Limb (tissue), 2 donors: ENCODE measurements at regions not wholly inside any gene's neighbourhood (a gene's known extent, or its start where the extent isn't known, plus 50 kb on each side); places are given as distances from the start of the nearest gene placed in this dataset.

Experiments
- DNase-seq, 2 donors: peaks; one replicate each; pipeline ENCODE4 v3.0.0-alpha.2; 2016; ENCODE audit errors: extremely low spot score in 2 of 2

- DNase-seq, result peak in 1 of 2 donors; percentile 55
These were observed 265.0 kb upstream of the MARCKS start for GRCh38 chr6:113591896-113592827.

GRCh38 chr6:113594726-113595125 is 262.4 kb upstream of the MARCKS start:
- DNase-seq, result no peak

GRCh38 chr6:113595911-113596376 is 261.2 kb upstream of the MARCKS start:
- DNase-seq, result peak; percentile 58 to 97

GRCh38 chr6:113596387-113597230 is 260.5 kb upstream of the MARCKS start:
- peak in 1 of 2 donors; percentile 45 for DNase-seq

GRCh38 chr6:113597231-113597583 is 259.9 kb upstream of the MARCKS start:
- DNase-seq, result no peak

GRCh38 chr6:113598786-113599185 is 258.4 kb upstream of the MARCKS start:
- no peak for DNase-seq

- no peak for DNase-seq
These were observed 257.7 kb upstream of the MARCKS start for GRCh38 chr6:113599444-113599843.

GRCh38 chr6:113600551-113601339 is 256.4 kb upstream of the MARCKS start:
- no peak for DNase-seq

- no peak for DNase-seq
These were observed 249.2 kb upstream of the MARCKS start for GRCh38 chr6:113607821-113608545.

- DNase-seq, result no peak
These were observed 246.7 kb upstream of the MARCKS start for GRCh38 chr6:113610377-113610988.

- no peak for DNase-seq
These were observed 240.4 kb upstream of the MARCKS start for GRCh38 chr6:113616701-113617274.

- DNase-seq, result no peak
These were observed 238.1 kb upstream of the MARCKS start for GRCh38 chr6:113619077-113619476.

GRCh38 chr6:113620386-113620785 is 236.8 kb upstream of the MARCKS start:
- no peak for DNase-seq

- no peak for DNase-seq
These were observed 234.9 kb upstream of the MARCKS start for GRCh38 chr6:113622254-113622653.

- no peak for DNase-seq
These were observed 234.0 kb upstream of the MARCKS start for GRCh38 chr6:113623129-113623528.

GRCh38 chr6:113625850-113626249 is 231.3 kb upstream of the MARCKS start:
- DNase-seq, result no peak

- no peak for DNase-seq
These were observed 230.7 kb upstream of the MARCKS start for GRCh38 chr6:113626475-113626874.

GRCh38 chr6:113627480-113627879 is 229.7 kb upstream of the MARCKS start:
- no peak for DNase-seq

GRCh38 chr6:113629256-113629655 is 227.9 kb upstream of the MARCKS start:
- DNase-seq, result no peak
